Medulla oblongata (tissue), 1 donor: ENCODE measurements at regions not wholly inside any gene's neighbourhood (a gene's known extent, or its start where the extent isn't known, plus 50 kb on each side); places are given as distances from the start of the nearest gene placed in this dataset.
A peak's percentile ranks its signal among the peaks of the same experiment; 100 is the strongest.

Source experiments
- DNase-seq: peaks from one replicate; pipeline ENCODE4 v3.0.0-alpha.2; 2015; ENCODE audit errors: extremely low spot score

GRCh38 chr4:129167640-129168260 is 71.8 kb downstream of the C4orf33 start:
- no peak for DNase-seq

GRCh38 chr4:129172181-129172580 is 76.2 kb downstream of the C4orf33 start:
- no peak for DNase-seq

- DNase-seq, result no peak
Measured at GRCh38 chr4:129176864-129177263, 80.9 kb downstream of the C4orf33 start.

DNA sequence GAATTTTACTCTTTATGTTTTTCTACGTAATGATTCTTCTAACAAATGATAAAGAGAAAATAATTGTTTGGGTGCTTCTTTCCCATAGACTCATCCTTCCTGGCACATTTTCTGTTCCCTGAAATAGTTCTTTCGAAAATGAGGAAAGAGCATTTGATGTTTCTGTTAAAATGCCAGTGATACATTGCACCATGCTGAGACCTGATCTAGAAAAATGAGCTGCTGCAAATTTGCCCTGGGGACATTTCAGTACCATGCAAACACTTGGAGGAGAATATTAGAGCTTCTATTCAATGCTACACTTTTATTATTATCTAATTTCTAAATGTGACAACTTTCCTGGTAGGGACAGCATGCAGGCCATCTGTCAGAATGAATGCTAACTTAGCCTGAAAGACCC is 83.3 kb downstream of the C4orf33 start:
- no peak for DNase-seq

DNA sequence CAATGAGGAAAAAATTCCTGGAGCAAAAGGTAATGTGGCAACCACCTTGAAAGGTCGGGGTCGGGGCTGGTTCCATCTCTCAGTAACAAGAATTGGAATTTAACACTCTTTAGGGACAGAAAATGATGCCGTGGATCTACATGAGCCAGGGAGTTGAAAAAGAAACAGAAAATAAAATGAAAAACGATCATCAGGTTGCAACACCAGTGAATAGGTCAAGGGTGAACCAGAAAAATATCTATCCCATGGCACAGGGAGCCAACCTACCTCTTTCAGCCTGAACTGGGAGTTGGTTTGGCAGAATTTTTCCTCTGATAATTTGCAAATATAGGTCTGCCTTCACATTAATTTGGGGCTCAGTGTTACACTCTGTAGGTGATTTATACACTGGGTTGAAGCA is 93.7 kb downstream of the C4orf33 start:
- DNase-seq, result no peak

DNA sequence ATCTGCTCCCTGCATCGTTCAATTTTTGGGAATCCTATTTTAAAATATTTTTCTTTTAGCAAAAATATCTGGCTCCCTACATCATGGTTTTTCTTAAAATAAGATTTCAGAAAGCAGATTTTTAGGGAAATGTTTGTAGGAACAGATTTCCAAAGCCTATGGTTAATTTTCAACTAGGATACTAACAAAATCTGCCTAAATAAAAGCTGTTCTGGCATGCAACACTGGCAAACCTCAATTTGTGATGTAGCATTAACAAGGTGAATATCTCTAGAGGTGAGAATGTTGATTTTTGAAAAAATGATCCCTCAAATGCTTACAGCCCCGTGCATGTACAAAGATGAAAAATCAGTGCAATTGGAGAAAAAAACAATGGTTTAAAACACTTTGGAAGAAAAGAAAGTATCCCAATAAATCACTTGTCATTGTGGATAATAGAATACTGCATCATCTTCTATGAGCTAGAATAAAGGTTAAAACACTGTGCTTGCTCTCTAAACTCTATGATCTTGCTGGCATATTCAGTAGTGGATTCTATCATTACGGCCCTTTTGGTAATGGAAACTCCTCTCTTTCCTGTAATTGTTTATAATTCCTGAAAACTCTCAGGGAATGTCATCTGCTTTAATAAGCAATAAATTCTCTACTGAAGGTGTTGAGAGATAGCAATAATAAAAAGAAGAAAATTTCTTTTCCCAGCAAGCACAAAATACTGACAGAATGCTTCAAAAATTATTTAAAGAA is 97.6 kb downstream of the C4orf33 start:
- no peak for DNase-seq

- DNase-seq, result no peak
Measured at GRCh38 chr4:129208481-129208880, 112.5 kb downstream of the C4orf33 start.

GRCh38 chr4:129213692-129214091 is 117.7 kb downstream of the C4orf33 start:
- no peak for DNase-seq

DNA sequence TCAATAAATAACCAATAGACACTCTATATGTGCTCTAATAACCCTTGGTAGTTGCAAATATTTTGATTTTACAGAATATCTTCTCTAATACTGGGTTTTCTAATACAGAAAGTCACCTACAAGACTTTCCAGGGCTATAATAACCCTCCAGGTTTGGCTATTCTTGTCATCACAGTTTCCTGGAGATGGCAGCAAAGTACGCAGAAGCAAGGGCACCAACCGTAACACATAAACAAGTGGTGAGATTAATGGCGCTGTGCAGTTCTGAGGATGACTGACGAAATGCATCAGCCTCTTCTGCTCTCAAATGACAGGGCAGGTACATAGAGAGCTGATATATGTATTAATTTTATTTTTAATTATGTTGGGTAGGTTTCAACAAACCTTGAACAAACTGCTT is 122.4 kb downstream of the C4orf33 start:
- peak; percentile 48 for DNase-seq

- no peak for DNase-seq
Measured at GRCh38 chr4:129218897-129219296, 122.9 kb downstream of the C4orf33 start.

GRCh38 chr4:129220254-129220653 is 124.3 kb downstream of the C4orf33 start:
- no peak for DNase-seq

GRCh38 chr4:129223945-129224344 is 128.0 kb downstream of the C4orf33 start:
- no peak for DNase-seq

GRCh38 chr4:129230846-129231245 is 134.9 kb downstream of the C4orf33 start:
- DNase-seq, result no peak

- no peak for DNase-seq
Measured at GRCh38 chr4:129231945-129232588, 136.1 kb downstream of the C4orf33 start.

DNA sequence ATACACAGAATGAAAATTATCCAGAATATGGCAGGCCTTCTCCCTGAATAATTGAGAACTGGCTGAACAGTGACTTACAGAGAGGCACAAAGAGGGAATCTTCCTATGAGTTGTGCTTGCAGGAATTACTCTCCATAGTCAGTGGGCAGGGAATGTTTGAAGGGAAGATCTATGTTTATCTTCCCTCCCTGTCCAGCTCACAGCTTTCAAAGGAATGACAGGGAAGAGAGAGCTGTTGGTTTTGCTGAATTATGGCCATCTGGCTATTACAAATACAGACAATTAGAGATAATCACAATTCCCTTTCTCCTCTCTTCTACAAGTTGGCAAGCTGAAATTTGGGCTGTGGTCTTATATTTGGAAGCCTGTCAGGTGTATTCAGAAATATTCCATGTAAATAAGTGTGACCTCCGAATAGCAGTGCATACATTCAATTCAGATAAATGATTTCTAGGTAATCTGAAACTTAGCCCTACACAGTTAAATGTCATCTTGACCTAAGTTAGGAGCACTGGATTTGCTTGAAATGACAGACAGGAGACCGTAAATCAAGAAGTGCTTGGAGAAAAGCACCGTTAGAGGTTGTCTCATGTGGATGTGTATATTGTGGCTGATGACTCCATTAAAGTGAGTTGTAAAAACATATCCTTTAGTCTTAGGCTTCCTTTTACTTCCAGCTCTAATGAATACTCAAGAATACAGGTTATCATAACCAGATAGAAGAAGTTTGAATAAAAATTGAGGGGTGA is 136.8 kb downstream of the C4orf33 start:
- DNase-seq, result no peak

- no peak for DNase-seq
Measured at GRCh38 chr4:129233691-129234090, 137.7 kb downstream of the C4orf33 start.

GRCh38 chr4:129236351-129236750 is 140.4 kb downstream of the C4orf33 start:
- DNase-seq, result no peak

DNA sequence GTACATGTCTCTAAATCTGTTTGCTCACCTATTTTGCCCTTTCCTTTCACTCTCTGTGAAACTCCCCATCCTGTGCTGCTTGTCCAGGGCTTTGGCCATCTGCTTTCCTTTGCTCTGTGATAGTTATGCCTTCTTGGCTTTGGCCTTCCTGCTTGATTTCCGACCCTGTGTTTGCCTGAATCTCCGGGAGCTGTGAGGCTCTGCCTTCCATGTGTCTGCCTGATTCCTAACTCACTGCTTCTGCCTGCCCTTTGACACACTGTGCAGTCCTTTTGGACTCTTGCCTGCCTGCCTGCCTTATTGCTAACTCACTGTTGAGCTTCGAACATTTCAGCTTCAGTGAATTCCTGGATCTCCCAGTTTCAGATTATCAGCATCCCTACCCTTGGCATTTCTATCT is 143.1 kb downstream of the C4orf33 start:
- DNase-seq, result no peak

DNA sequence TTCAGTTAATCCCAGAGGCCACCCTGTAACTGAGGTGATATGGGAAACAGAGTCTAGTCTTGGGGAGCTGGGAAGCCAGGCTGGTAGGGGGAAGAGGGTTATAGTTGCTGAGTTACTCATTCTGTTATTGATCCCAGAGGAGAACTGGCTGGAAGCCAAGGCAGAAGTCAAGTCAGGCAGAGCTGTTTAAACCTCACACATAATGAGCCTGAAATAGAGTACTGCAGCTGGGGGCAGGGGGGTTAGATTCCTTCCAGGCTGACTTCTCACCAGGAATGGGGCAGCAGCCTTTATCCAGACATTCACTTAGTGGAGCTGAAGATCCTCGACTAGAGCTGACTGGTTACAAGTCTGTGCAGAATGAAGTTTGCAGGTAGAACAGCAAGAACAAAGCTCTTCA is 144.9 kb downstream of the C4orf33 start:
- no peak for DNase-seq

- DNase-seq, result no peak
Measured at GRCh38 chr4:129246145-129246544, 150.2 kb downstream of the C4orf33 start.

- DNase-seq, result no peak
Measured at GRCh38 chr4:129246910-129247461, 151.0 kb downstream of the C4orf33 start.

DNA sequence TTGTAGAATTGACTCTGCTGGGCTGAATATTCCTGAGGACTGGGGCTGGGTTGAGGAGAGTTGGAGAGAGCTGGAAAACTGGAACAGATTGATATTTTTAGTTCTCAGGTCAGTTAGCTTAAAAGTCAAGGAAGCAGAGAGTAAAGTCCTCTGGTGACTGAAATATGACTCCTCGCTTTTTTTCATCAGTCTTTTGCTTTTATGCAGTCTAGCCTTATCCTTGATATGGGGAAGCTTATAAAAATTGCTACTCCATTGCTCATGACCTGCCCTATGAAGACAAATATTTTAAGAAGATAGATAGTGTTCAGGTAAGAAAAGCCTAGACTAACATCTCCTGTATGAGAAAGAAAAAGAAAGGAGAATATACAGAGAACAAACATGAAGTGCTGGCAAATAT is 152.7 kb downstream of the C4orf33 start:
- DNase-seq, result no peak
